NCI-H2227 (cell line): ENCODE measurements at regions not wholly inside any gene's neighbourhood (a gene's known extent, or its start where the extent isn't known, plus 50 kb on each side); places are given as distances from the start of the nearest gene placed in this dataset.

Source experiments
- DNase-seq: peaks from one replicate; lab custom pipeline; 2025; ENCODE audit not compliant: unreplicated experiment; lab: John Stamatoyannopoulos, UW

DNA sequence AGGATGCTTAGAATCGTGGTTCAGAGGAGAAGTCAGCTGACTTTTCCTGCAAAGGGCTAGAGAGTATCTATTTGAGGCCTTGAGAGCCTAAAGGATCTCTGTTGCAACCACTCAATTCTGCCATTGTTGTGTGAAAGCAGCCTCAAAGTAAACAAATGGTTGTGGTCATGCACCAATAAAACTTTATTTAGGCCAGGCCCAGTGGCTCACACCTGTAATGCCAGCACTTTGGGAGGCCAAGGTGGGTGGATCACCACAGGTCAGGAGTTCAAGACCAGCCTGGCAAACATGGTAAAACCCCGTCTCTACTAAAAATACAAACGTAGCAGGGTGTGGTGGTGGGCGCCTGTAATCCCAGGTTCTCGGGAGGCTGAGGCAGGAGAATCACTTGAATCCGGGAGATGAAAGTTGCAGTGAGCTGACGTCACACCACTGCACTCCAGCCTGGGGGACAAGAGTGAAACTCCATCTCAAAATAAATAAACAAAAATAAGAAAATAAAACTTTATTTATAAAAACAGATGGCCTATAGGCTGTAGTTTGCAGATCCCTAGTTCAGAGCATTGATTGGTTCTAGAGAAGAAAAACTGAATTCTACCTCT is 135.9 kb upstream of the KLF4 start:
- DNase-seq = no peak

- no peak for DNase-seq
Observed at GRCh38 chr9:107624234-107624948, 134.8 kb upstream of the KLF4 start.

GRCh38 chr9:107621436-107621835 is 131.9 kb upstream of the KLF4 start:
- DNase-seq = no peak

DNA sequence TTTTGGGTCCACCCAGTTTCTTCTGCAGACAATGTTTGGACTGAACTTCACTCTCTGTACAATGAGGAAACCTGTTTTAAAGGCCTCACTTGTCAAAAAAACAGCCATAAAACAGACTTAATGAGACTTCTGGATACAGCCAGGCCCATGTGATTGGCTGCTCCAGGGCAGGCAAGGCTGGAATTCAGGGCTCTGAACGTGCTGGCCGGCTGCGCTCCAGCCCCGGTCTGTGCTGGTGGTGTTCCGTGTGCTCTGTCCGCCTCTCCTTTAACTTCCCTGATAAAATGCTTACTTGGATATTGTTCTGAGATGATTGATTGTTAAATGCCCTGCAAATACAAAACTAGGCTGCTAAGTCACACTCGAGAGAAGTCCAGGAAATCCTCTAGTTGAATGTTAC is 131.2 kb upstream of the KLF4 start:
- DNase-seq = no peak

GRCh38 chr9:107620236-107620635 is 130.7 kb upstream of the KLF4 start:
- DNase-seq = no peak

DNA sequence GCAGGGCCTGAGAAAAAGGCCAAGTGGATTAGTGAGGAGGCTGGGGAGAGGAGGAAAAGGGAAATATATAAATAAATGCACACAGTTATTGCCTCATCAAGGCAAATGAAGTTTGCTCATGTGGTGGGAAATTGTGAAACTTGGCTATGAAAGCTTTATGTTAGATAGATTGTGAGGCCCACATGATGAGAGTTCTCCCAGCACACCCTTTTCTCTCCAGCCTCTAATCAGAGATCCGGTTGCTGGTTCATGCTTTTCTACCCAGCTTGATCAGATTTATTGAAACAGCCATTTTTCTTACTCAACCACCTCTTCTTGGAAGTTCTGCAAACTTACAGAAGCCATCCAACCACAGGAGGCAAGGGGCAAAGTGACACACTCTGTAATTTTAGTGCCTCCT is 125.8 kb upstream of the KLF4 start:
- no peak for DNase-seq

DNA sequence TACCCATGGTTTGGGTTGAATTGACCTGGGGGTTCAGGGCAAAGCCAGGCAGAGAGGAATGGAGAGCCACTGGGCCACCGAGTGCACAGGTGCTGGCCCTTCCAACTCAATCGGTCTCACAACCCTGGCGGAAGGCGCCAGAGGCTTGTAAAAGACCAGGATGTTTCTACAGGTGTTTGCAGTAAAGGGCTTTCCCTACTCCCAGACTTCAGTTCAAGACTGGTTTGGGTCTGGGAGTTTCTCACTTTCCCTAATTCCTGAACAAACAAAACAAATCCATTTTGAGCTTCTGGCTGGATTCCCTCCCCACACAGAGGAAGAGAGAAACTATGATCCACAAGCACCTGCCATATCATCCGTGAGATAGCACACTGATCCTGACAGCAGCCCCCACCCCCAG is 125.2 kb upstream of the KLF4 start:
- DNase-seq = no peak

DNA sequence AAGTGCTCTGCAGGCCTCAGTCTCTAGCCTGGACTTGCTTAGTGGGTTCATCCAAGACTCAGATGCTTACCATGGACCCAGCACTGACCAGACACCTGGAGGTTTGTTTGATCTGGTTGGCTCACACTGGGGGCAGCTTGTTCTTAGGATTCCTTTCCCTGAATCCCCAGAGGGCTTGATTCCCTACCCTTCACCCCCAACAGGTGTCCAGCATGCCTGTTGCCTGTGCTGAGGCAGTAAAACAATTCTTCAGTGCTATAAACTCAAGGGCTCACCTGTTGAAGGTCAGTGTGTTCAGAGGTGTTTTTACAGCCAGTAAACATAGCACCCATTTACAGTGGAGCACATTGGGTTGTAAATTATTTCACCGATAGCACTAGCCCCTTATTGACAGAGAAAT is 123.8 kb upstream of the KLF4 start:
- no peak for DNase-seq

DNA sequence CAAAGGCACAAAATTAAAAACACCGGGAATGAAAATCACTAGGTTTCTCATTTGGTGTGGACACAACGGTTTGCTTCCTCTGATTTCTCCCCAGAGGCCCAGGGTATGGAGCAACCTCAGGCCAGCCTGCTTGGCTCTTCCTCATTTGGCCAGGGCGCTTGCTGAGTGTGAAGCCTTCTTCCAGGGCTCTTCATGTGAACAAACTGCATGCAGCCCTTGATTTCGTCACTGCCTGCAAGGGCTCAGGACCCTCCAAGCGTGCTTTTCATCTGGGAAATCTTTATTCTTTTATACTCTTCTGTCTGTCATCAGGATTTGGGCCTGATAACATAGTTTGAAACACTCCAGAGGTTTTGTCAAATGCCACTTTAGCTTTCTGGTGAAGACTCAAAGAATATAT is 122.6 kb upstream of the KLF4 start:
- no peak for DNase-seq

DNA sequence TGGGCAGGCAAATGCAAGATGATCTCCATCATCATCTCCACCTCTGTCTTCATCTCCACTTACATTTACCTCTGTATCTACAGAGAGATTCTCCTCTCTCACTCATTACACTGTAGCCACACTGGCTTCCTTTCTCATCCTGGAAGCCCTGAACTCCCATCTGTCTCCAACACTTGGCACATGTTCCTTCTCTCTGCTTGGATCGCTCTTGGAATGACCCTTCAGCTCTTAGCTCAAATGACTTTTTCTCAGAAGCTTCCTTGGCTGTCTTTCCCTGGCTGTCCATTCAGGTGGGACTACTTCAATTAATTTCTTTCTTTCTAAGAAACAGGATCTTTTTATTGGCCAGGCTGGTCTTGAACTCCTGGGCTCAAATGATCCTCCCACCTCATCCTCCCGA is 120.0 kb upstream of the KLF4 start:
- DNase-seq = no peak

- no peak for DNase-seq
Observed at GRCh38 chr9:107606149-107606790, 116.7 kb upstream of the KLF4 start.

- DNase-seq = no peak
Observed at GRCh38 chr9:107605041-107605440, 115.5 kb upstream of the KLF4 start.

DNA sequence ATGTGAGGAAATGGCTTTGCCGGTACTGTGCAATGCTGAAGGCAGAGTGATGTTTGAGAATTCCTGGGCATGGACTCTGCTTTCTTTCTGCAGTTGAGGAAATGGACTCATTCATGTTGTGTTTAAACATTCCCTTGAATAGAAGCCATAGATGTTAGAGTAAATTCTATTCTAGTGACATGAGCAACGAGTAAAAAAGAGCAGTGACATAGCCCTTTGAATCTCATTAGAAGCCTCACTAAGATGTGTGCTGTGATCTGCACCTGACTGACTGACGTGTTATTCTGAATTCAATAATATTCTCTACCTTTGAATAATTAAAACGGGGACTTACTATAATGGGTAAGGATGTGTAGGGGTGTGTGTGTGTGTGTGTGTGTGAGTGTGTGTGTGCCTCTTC is 113.7 kb upstream of the KLF4 start:
- no peak for DNase-seq

DNA sequence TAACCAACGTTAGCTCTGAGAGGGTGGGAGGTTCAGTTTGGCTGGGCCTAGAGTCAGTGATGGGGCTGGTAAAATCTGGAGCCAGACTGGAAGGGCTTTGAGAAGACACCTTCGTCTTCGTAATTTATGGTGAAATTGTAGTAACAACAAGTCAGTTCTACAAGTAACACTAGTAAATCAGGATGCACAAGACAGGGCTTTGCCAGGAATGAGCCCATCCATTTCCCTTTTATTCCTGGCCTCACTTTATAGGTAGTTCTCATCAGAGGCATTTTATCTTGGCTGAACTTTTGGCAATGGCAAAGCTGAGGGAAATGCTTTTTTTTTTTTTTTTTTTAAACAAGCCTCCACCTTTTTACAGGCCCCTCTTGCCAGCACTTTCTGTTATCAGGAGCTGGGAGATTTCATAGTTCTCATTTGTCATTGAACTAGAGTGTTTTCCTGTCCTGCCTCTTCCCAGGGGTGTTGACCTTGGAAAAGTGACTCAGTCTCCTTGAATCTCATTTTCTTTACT is 110.5 kb upstream of the KLF4 start:
- no peak for DNase-seq

DNA sequence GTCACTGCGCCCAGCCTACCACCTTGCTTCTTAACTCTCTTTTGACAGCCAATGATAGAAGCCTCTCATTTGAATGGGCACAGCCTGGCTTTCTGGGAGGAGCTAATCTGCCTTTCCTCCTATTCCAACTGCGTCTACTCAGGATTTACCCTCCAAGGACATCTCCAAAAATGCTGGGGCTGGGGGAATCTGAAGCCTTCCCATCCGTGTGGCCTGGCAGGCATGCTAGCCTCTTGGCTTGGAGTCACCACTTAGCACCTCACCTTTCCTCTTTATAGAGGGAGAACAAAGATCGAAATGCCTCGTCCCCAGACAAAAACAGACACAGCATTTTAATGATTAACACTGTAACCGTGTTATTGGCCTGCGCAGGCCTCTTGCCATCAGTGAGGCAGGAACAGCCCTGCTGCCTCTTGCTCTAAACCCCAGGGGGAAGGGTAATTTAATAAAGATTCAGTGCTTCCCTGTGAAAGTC is 108.2 kb upstream of the KLF4 start:
- no peak for DNase-seq

DNA sequence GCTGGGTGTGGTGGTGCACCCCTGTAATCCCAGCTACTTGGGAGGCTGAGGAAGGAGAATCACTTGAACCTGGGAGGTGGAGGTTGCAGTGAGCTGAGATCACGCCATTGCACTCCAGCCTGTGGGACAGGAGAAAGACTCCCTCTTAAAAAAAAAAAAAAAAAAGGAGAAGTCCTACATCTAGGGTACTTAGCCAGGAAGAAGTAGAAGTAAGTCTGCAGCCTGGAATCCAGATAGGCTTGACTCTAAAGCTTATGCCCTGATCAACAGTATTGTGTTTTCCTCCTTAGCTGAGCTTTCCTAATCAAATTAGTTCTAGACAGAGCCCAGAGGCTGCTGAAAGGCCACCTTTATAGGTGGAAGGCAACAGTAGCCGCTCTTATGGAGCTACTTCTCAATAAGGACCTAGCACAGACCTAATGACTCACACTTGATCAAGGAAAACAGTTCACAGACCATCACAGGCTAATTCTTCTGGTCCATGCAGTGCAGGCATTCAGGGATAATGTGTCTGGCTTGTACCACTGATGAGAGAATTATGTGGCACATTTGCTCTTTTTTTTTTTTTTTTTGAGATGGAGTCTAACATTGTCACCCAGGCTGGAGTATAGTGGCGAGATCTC is 105.5 kb upstream of the KLF4 start:
- no peak for DNase-seq

DNA sequence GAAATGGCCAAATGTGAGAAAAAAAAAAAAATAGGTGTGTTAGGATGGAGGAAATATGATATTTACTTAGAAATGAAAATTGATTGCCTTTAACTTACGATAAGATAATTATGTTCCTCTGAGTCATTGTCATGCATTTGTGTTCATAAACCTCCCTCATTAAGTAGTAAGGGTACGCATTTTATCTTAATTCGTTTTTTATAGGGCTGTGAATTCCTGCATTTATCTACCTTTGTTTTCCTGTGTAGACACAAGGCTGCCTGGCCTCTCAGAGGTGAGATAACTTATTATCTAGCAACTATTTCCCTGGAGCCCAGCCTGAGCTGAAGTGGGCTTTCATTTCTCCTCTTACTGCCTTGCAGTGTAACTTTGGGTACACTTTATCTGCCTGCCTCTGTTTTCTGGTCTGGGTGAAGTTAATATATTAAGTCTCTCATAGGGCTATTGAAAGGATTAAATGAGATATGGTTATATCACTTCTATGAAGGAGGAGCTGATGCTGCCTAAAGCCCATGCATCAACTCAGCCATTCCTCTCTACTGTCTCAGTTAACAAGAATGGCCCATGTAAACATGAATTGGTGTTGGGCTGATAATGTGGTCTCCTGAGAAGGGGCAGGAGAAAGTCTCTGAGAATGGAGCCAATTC is 103.8 kb upstream of the KLF4 start:
- DNase-seq = no peak

DNA sequence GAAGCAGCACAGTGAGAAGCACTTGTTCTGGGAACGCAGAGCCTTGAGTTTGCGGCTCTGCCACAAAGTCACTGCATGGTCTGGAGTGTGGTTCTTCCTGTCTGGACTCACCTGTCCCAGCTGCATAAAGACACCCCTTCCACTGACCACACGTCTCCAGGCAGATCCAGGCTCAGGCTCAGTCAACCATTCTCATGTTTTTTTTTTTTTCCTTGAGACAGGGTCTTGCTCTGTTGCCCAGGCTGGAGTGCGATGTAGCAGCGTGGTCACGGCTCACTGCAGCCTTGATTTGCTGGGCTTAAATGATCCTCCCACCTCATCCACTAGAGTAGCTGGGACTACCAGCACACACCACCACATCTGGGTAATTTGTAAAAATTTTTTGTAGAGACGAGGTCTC is 102.9 kb upstream of the KLF4 start:
- no peak for DNase-seq

DNA sequence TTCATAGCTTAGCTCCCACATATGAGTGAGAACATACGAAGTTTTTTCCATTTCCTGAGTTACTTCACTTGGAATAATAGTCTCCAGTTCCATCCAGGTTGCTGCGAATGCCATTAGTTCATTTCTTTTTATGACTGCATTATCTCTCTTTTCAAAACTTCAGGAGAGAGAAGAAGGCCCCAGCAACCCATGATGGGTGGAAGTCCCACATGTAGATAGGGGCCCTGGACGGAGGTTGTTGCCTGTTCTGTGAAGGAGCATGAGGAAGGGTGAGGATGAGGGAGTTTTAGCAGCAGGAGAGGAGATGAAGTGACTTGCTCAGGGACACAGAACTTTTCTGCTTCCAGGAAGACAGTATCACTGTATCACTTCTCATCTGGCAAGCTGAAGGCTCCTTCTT is 102.2 kb upstream of the KLF4 start:
- no peak for DNase-seq

GRCh38 chr9:107588393-107588792 is 98.8 kb upstream of the KLF4 start:
- no peak for DNase-seq

DNA sequence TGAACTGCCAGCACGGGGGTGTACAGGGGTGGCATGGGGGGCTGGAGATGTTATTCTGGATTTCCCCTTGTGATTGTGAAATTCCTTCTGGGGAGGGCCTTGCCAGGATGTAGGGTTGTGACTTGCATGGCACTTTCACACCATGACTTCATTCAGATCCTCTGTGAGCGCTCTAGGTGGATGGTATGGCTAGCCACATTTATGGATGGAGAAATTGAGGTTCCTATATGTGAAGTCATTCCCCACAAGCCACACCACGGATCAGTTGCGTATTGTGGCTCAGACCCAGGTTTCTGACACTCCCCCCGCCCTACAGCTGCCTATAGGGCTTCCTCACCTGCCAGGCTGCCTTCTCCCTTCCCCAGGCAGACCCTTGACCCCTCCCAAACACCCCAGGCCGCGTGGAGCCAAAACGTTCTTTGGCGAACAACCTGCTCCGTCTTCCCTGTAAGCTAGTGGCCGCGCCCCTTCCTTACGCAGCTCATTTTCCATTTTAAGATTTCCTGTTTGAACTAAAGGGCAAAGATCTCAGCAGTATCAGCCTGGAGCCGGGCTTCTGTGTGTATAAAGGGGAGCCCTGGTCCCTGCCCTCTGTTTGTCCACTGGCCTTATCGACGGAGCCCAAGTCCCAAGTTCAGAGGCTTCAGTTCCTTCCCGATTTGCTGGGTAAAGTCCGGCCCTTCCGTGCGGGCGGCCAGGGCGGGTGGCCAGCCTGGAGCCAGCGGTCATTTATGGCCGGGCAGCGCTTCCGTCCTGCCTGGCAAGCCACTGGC is 97.8 kb upstream of the KLF4 start:
- no peak for DNase-seq
